HepG2 (cell line): ENCODE measurements at regions not wholly inside any gene's neighbourhood (a gene's known extent, or its start where the extent isn't known, plus 50 kb on each side); places are given as distances from the start of the nearest gene placed in this dataset.

Experiments
- BRCA1 ChIP-seq: sonication (generic); formaldehyde crosslinking; IDR thresholded peaks from 2 replicates; pipeline ENCODE4 v1.4.0; 2020; ENCODE audit warnings: missing genetic modification reagents
- DNMT3B ChIP-seq: conservative IDR thresholded peaks from 2 replicates; pipeline ENCODE4 v1.6.1; 2016; ENCODE audit warnings: missing biosample characterization, control low read depth
- HMG20A ChIP-seq: IDR thresholded peaks from 2 replicates; pipeline ENCODE4 v1.6.1; 2016; ENCODE audit warnings: borderline replicate concordance
- HNF4A ChIP-seq: sonication (generic); formaldehyde crosslinking; IDR thresholded peaks from 2 replicates; pipeline ENCODE4 v1.4.0; 2020; ENCODE audit warnings: missing genetic modification reagents
- MAX ChIP-seq: IDR thresholded peaks from 2 replicates; pipeline ENCODE4 v1.6.1; 2012; ENCODE audit warnings: inconsistent platforms
- NBN ChIP-seq: fragments of 450-650 bp; conservative IDR thresholded peaks from 2 replicates; pipeline ENCODE4 v1.6.1; 2017
- ZNF281 ChIP-seq: sonication (generic); formaldehyde crosslinking; IDR thresholded peaks from 2 replicates; pipeline ENCODE4 v1.4.0; 2020; ENCODE audit warnings: missing genetic modification reagents, borderline replicate concordance
- ZNF383 ChIP-seq: sonication (generic); formaldehyde crosslinking; IDR thresholded peaks from 2 replicates; pipeline ENCODE4 v1.4.0; 2020; ENCODE audit warnings: missing genetic modification reagents, mild to moderate bottlenecking, borderline replicate concordance
- ZNF407 ChIP-seq: sonication (generic); formaldehyde crosslinking; IDR thresholded peaks from one replicate; pipeline ENCODE4 v1.5.1; 2020; ENCODE audit warnings: mild to moderate bottlenecking, missing genetic modification reagents; ENCODE audit errors: not compliant biosample characterization
- ZNF549 ChIP-seq: sonication (generic); formaldehyde crosslinking; IDR thresholded peaks from 2 replicates; pipeline ENCODE4 v1.5.0; 2020; ENCODE audit warnings: missing genetic modification reagents
- ZNF609 ChIP-seq: sonication (generic); formaldehyde crosslinking; IDR thresholded peaks from 2 replicates; pipeline ENCODE4 v1.4.0; 2020; ENCODE audit warnings: mild to moderate bottlenecking, missing genetic modification reagents, borderline replicate concordance

GRCh38 chr14:50003213-50004021, 110.5 kb downstream of the ARF6 start (continued):
- peak; percentile 36 for TF ChIP-seq ZNF407 (CRISPR knock-in tag)
- 0 out of 2 replicates have a peak, but pooled peaks have one; percentile 59 for TF ChIP-seq ZNF549
- TF ChIP-seq BRCA1 (CRISPR knock-in tag): peak; percentile 37; the same call in 1 of the 2 replicates
- no peak for TF ChIP-seq DNMT3B (CRISPR knock-in tag)
- TF ChIP-seq MAX: peak; percentile 48; the same call in 1 of the 2 replicates
- no peak for TF ChIP-seq ZNF281 (CRISPR knock-in tag)
- no peak for TF ChIP-seq HMG20A
- peak; percentile 27; the same call in 1 of the 2 replicates for TF ChIP-seq ZNF609 (CRISPR knock-in tag)
- TF ChIP-seq NBN: no peak
- TF ChIP-seq ZNF383 (CRISPR knock-in tag): no peak
- TF ChIP-seq HNF4A (CRISPR knock-in tag): peak; percentile 70
